ENCODE measurements at regions not wholly inside any gene's neighbourhood (a gene's known extent, or its start where the extent isn't known, plus 50 kb on each side); places are given as distances from the start of the nearest gene placed in this dataset.
"Not testable (repeated sequence)": the region's sequence is repeated elsewhere in the genome, so short reads cannot be mapped to it uniquely, and the experiment has no call there.

DNA sequence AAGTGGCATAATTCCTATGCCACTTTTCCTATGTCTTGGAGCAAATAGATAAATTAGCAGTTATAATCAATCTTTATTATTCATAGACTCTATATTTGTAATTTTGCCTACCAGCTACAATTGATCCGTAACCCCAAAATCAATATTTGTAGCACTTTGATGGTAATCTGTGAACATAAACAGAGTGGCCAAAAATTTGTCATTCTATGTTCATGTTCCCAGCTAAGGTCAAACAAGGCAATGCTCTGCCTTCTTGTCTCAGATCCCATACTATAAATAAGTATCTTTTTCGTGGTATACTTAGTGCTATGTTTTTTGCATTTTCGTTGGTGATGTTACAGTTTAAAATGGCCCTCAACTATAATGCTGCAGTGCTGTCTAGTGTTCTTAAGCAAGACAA is 228.5 kb downstream of the FZD1 start:
- no peaks in the 10 kb centered on the region for H3K4me1 ChIP-seq (ENCODE audit: insufficient read depth, low read length, poor library complexity, severe bottlenecking)
- H3K4me3 ChIP-seq (ENCODE audit: low read length, poor library complexity, severe bottlenecking) = no peak overlapping the region
- H3K9me2 ChIP-seq (replicated peaks; ENCODE audit: low read depth, low read length) = no peaks in the 10 kb centered on the region
- H3K9me3 ChIP-seq (ENCODE audit: insufficient read depth, low read depth, low read length) = no peaks in the 10 kb centered on the region
- H3K9ac ChIP-seq (ENCODE audit: low read depth, low read length, poor library complexity, severe bottlenecking) = no peak overlapping the region
- no peaks in the 10 kb centered on the region for H4K20me1 ChIP-seq (ENCODE audit: insufficient read depth, low read length, poor library complexity, severe bottlenecking)
- no peaks in the 10 kb centered on the region for H3K27me3 ChIP-seq (ENCODE audit: insufficient read depth, low read length, poor library complexity, severe bottlenecking)
- no peaks in the 10 kb centered on the region for H3K79me2 ChIP-seq (ENCODE audit: insufficient read depth, low read length)
- no peaks in the 10 kb centered on the region for H3F3A ChIP-seq (ENCODE audit: low read depth)
- no peak overlapping the region for H2AFZ ChIP-seq (ENCODE audit: low read length)
- TF ChIP-seq CTCF (conservative IDR thresholded peaks at IDR 0.05; ENCODE audit: low read length) (no peak), EZH2phosphoT487 (IDR thresholded peaks at IDR 0.05; ENCODE audit: borderline replicate concordance) (no peak)
- no peak overlapping the region for H3K4me2 ChIP-seq (ENCODE audit: low read depth, low read length, poor library complexity, severe bottlenecking)
- no peaks in the 10 kb centered on the region for H3K36me3 ChIP-seq (ENCODE audit: insufficient read depth, low read length)

GRCh38 chr7:91494450-91494849 is 230.2 kb downstream of the FZD1 start:
- no peaks in the 10 kb centered on the region for H3F3A ChIP-seq (ENCODE audit: low read depth)
- no peaks in the 10 kb centered on the region for H3K27me3 ChIP-seq (ENCODE audit: insufficient read depth, low read length, poor library complexity, severe bottlenecking)
- H3K36me3 ChIP-seq (ENCODE audit: insufficient read depth, low read length) = no peaks in the 10 kb centered on the region
- no peak for TF ChIP-seq EZH2phosphoT487 (IDR thresholded peaks at IDR 0.05; ENCODE audit: borderline replicate concordance)
- no peaks in the 10 kb centered on the region for H3K9me2 ChIP-seq (replicated peaks; ENCODE audit: low read depth, low read length)
- H3K4me3 ChIP-seq (ENCODE audit: low read length, poor library complexity, severe bottlenecking) = no peak overlapping the region
- no peaks in the 10 kb centered on the region for H3K79me2 ChIP-seq (ENCODE audit: insufficient read depth, low read length)
- no peak overlapping the region for H3K4me2 ChIP-seq (ENCODE audit: low read depth, low read length, poor library complexity, severe bottlenecking)
- no peaks in the 10 kb centered on the region for H3K4me1 ChIP-seq (ENCODE audit: insufficient read depth, low read length, poor library complexity, severe bottlenecking)
- no peak overlapping the region for H3K9ac ChIP-seq (ENCODE audit: low read depth, low read length, poor library complexity, severe bottlenecking)
- no peaks in the 10 kb centered on the region for H4K20me1 ChIP-seq (ENCODE audit: insufficient read depth, low read length, poor library complexity, severe bottlenecking)
- H3K9me3 ChIP-seq (ENCODE audit: insufficient read depth, low read depth, low read length) = no peaks in the 10 kb centered on the region
- H2AFZ ChIP-seq (ENCODE audit: low read length) = no peak overlapping the region

DNA sequence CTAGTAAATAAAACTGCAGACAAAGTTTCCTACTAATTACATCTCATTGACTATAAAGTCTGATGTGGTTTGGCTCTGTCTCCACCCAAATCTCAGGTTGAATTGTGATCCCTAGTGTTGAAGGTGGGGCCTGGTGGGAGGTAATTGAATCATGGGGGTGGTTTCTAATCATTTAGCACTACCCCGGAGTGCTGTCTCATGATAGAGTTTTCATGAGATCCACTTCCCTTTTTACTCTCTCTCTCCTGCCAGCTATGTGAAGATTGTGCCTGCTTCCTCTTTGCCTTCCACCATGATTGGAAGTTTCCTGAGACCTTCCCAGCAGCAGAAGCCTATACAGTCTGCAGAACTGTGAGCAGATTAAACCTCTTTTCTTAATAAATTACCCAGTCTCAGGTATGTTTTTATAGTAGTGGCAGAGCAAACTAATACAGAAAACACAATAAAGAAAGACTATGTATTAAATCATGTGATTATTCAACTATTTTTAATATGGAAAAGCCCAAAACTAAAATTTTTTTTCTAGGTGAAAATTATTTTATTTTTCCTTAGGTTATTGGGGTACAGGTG is 232.1 kb downstream of the FZD1 start:
- no peaks in the 10 kb centered on the region for H4K20me1 ChIP-seq (ENCODE audit: insufficient read depth, low read length, poor library complexity, severe bottlenecking)
- no peak overlapping the region for H3K4me2 ChIP-seq (ENCODE audit: low read depth, low read length, poor library complexity, severe bottlenecking)
- H3K9me3 ChIP-seq (ENCODE audit: insufficient read depth, low read depth, low read length) = no peaks in the 10 kb centered on the region
- TF ChIP-seq EZH2phosphoT487 (IDR thresholded peaks at IDR 0.05; ENCODE audit: borderline replicate concordance) (no peak), CTCF (conservative IDR thresholded peaks at IDR 0.05; ENCODE audit: low read length) (no peak)
- H2AFZ ChIP-seq (ENCODE audit: low read length) = no peak overlapping the region
- no peaks in the 10 kb centered on the region for H3K27me3 ChIP-seq (ENCODE audit: insufficient read depth, low read length, poor library complexity, severe bottlenecking)
- H3K36me3 ChIP-seq (ENCODE audit: insufficient read depth, low read length) = no peaks in the 10 kb centered on the region
- H3F3A ChIP-seq (ENCODE audit: low read depth) = no peaks in the 10 kb centered on the region
- no peaks in the 10 kb centered on the region for H3K79me2 ChIP-seq (ENCODE audit: insufficient read depth, low read length)
- no peaks in the 10 kb centered on the region for H3K9me2 ChIP-seq (replicated peaks; ENCODE audit: low read depth, low read length)
- H3K4me1 ChIP-seq (ENCODE audit: insufficient read depth, low read length, poor library complexity, severe bottlenecking) = no peaks in the 10 kb centered on the region
- no peak overlapping the region for H3K9ac ChIP-seq (ENCODE audit: low read depth, low read length, poor library complexity, severe bottlenecking)
- H3K4me3 ChIP-seq (ENCODE audit: low read length, poor library complexity, severe bottlenecking) = no peak overlapping the region

- H3K4me2 ChIP-seq (ENCODE audit: low read depth, low read length, poor library complexity, severe bottlenecking); H3K79me2 ChIP-seq (ENCODE audit: insufficient read depth, low read length); H3K4me1 ChIP-seq (ENCODE audit: insufficient read depth, low read length, poor library complexity, severe bottlenecking); H2AFZ ChIP-seq (ENCODE audit: low read length); H4K20me1 ChIP-seq (ENCODE audit: insufficient read depth, low read length, poor library complexity, severe bottlenecking); H3K27me3 ChIP-seq (ENCODE audit: insufficient read depth, low read length, poor library complexity, severe bottlenecking); H3K4me3 ChIP-seq (ENCODE audit: low read length, poor library complexity, severe bottlenecking); H3K9me2 ChIP-seq (replicated peaks; ENCODE audit: low read depth, low read length); H3K9me3 ChIP-seq (ENCODE audit: insufficient read depth, low read depth, low read length); H3K9ac ChIP-seq (ENCODE audit: low read depth, low read length, poor library complexity, severe bottlenecking); H3K36me3 ChIP-seq (ENCODE audit: insufficient read depth, low read length); H3F3A ChIP-seq (ENCODE audit: low read depth): not testable (repeated sequence)
These were observed 233.0 kb downstream of the FZD1 start for GRCh38 chr7:91497277-91497676.
